Uterus (tissue), 2 donors: ENCODE measurements at regions not wholly inside any gene's neighbourhood (a gene's known extent, or its start where the extent isn't known, plus 50 kb on each side); places are given as distances from the start of the nearest gene placed in this dataset.

Experiments used
- CTCF ChIP-seq, 4 experiments: fragments of 200-600 bp in 2 of 4; fragments of 450-650 bp in 2 of 4; sonication (generic) in 2 of 4; IDR thresholded peaks; one replicate each; pipeline ENCODE4 v1.5.1; 2016 to 2019; ENCODE audit warnings: antibody characterized with exemption in 4 of 4, mild to moderate bottlenecking in 2 of 4, moderate library complexity in 1 of 4
- POLR2A ChIP-seq, 2 donors: fragments of 450-650 bp; IDR thresholded peaks; one replicate each; pipeline ENCODE4 v1.6.1; 2016; ENCODE audit warnings: antibody characterized with exemption in 2 of 2, mild to moderate bottlenecking in 1 of 2, moderate library complexity in 1 of 2

- TF ChIP-seq CTCF (IDR thresholded peaks at IDR 0.05) (no peak), POLR2A (IDR thresholded peaks at IDR 0.05) (no peak)
These were observed 167.3 kb upstream of the SGO1 start for GRCh38 chr3:20353286-20353685.
